ENCODE measurements at regions not wholly inside any gene's neighbourhood (a gene's known extent, or its start where the extent isn't known, plus 50 kb on each side); places are given as distances from the start of the nearest gene placed in this dataset. TPM values are rescaled to one million over a fixed set of nuclear protein-coding genes. Genes with fewer than 3 reads are reported as not detected.

DNA sequence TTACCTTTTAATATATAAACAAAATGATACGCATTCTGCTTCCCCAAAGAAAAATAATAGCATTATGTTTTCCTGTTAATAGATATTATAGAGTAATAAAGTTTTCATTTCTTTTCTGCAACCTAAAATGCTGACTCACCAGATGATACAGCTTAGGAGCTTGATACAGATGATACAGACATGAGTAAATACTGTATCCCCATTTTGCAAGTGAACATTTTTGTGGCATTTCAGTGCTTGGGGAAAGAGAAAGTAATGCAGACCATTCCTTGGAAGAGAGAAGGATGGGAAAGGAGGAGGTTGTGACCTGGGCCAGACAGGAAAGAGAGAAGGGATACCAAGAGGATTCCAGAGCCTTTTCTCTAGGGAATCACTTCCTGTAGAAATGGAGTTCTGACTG lies 97.5 kb upstream of the FSHR start:
- DNase-seq, result no peak

DNA sequence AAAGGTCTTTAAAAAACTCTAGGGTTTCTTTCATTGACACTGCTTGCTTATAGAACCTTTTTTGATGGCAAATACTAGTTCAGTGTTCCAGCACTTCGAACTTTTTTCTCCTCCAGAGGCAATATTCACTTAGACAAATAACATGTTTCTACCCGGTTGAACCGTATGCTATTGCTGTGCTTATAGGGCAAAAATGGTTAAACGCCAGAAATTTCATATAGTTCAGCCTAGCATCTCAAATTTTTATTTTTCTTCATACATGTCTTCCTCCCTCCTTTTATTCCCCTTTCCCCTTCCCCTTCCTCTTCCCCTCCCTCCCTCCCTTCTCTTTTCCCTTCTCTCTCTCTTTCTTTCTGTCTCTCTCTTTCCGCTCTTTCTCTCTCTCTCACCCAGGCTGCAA lies 96.9 kb upstream of the FSHR start:
- no peak for DNase-seq

DNA sequence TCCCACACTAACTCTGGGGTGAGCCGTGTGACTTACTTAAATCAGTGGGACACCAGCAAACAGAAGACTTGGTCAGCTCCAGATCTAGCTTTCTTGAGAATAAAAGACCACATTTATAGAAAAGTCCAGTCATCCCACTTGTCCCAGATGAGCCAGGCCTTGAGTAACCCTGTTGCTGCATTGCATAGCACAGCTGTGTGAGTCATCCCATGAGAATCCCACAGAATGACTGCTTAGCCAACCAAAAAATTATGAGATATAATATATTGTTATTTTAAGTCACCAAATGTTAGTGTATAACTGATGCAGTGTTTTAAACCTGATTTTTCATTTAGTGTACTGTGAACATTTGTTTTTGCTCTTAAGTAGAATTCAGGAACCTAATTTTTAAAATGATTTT lies 94.2 kb upstream of the FSHR start:
- peak; percentile 25 for DNase-seq

DNA sequence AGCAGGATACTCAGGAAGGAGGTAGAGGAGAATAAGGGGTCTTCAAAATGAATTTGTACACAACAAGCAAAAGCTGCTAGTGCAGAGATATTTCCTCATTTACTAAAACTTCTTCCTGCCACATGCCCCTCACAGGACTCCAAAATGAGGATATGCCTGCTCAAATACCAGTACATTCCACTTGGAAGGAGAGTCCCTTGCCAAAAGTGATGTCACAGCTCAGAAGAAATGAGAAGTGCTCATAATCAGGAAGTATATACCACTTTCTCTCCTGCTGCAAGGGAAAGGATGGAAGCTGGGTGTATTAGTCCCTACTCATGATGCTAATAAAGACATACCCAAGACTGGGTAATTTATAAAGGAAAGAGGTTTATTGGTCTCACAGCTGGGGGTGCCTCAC lies 87.7 kb upstream of the FSHR start:
- no peak for DNase-seq

- DNase-seq, result no peak
Measured at GRCh38 chr2:49241501-49241900, 87.2 kb upstream of the FSHR start.

DNA sequence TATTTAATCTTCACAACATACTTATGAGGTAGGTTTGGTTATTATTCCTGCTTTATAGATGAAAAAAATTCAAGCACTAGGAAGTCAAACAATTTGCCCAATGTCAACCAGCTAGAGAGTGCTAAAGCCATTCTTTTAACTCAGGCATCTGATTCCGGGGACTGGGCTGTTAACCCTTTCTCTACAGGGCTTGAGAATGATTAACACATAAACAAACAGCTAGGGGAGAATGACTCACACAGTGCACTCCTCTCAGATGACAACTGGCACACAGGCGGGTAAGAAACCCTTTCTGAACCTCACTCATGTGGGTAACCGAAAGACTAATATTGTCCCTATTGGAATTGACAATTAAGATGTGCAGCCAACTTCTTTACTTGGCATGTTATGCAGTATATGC lies 86.3 kb upstream of the FSHR start:
- no peak for DNase-seq

DNA sequence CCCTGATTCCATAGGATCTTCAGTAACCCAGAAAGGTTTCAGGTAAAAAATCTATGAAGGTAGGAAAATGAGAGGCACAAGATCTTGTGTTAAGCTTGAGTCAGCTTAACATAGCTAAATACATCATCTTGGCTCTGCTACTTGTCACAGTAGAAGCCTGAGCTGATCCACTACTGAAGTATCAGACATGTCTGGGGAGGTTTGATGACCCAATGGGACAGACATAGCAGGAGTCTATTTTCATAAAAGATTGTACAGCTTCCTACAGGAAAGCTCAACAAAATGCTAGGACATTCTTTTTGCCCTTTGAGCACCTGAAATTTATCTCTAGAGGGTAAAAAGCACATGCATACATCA lies 84.3 kb upstream of the FSHR start:
- no peak for DNase-seq

DNA sequence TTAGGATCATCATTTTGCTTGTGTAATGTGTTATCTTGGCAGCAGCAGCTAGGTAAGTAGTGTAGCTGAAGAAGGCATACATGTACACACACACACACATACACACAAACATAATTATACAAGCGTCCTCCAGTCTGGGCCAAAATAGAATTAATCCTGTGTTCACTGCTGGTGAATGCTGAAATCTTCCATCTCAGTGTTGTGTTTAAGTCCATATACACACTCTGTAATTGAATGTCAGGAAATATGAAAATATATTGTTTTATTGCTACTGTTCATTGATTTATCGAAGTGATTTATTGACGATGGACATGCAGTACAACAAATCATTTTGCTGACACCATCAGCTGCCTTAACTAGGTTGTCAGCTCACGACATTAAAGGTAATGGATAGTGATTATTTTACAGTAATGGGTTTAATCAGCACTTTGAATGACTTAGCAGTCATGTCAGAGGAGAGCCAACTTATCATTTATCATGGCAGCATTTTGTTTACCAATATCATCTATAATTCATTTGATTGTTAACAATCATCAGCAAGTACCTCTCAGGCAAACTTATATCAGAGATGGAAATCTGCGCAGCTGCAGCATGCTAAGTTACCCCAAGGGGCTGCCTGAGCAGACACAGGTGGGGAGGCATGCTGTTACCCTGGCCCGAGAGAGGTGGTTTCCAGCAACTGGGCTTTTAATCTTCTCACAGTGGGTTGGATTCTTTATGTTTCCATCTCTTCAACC lies 83.7 kb upstream of the FSHR start:
- DNase-seq, result no peak

GRCh38 chr2:49236316-49236715 lies 82.0 kb upstream of the FSHR start:
- DNase-seq, result no peak

DNA sequence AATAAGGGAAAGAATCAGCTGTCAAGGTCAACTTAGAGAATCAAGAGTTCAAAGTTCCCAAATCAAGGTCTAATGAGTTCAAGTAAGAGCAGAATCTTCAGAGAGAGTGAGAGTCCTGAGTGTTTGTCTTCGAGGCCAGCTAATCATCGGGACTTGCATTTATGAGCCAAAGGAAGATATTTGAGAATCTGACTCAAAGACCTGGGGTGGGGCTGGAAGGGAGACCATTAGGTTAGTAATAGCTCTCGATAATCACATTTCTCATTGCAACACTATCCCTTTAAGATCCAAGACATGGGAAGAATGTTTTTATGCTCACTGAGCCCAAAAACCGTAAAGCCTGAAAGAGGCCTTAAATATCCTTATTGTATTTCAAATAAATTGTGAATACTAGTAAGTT lies 72.0 kb upstream of the FSHR start:
- DNase-seq, result no peak

GRCh38 chr2:49225126-49225525 lies 70.8 kb upstream of the FSHR start:
- peak; percentile 24 for DNase-seq

GRCh38 chr2:49224426-49225010 lies 70.2 kb upstream of the FSHR start:
- peak; percentile 6 for DNase-seq

- no peak for DNase-seq
Measured at GRCh38 chr2:49222975-49223528, 68.7 kb upstream of the FSHR start.

DNA sequence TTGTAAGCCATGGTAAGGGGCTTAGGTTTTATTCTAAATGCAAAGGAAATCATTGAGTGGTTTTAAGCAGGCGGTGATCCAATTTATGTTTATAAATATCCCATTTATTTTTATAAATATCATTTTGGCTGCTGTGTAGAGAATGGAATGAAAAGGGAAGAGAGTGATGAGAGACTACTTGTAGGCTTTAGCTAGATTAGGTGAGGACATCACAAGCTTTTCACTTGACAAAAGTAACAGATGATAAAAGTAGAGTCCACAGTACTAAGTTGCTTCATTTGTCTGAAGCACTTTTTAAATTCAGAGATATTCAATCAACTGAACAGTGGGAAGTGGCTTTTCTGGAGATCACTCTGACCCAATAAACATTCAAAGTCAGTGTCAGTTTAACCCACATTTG lies 65.4 kb upstream of the FSHR start:
- no peak for DNase-seq

DNA sequence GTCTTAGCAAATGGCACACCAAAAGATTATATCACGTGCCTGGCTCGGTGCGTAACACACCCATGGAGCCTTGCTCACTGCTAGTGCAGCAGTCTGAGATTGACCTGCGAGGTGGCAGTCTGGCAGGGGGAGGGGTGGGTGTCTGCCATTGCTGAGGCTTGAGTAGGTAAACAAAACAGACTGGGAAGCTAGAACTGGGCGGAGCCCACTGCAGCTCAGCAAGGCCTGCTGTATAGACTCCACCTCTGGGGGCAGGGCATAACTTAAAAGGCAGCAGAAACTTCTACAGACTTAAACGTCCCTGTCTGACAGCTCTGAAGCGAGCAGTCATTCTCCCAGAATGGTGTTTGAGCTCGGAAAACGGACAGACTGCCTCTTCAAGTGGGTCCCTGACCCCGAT lies 55.9 kb upstream of the FSHR start:
- no peak for DNase-seq

- no peak for DNase-seq
Measured at GRCh38 chr2:49207204-49207603, 52.9 kb upstream of the FSHR start.

Small RNA genes in the stretch of these regions (small RNA-seq; reads per million reads assigned to genes)
- not detected for gene RNU6-439P (ENCODE audit: low replicate concordance)

Data from tongue (tissue), 2 donors.